ENCODE measurements at regions not wholly inside any gene's neighbourhood (a gene's known extent, or its start where the extent isn't known, plus 50 kb on each side); places are given as distances from the start of the nearest gene placed in this dataset.
A peak's percentile ranks its signal among the peaks of the same experiment; 100 is the strongest.

GRCh38 chr2:19543663-19544383 lies 185.4 kb upstream of the OSR1 start:
- DNase-seq (ENCODE audit: low read depth) = peak; percentile 62

GRCh38 chr2:19542796-19543662 lies 184.6 kb upstream of the OSR1 start:
- no peak for DNase-seq (ENCODE audit: low read depth)

GRCh38 chr2:19541884-19542283 lies 183.5 kb upstream of the OSR1 start:
- no peak for DNase-seq (ENCODE audit: low read depth)

- DNase-seq (ENCODE audit: low read depth) = peak; percentile 83
Measured at GRCh38 chr2:19540739-19541525, 182.5 kb upstream of the OSR1 start.

- peak; percentile 44 for DNase-seq (ENCODE audit: low read depth)
Measured at GRCh38 chr2:19538411-19538963, 180.1 kb upstream of the OSR1 start.

GRCh38 chr2:19536136-19536535 lies 177.7 kb upstream of the OSR1 start:
- DNase-seq (ENCODE audit: low read depth) = no peak

- DNase-seq (ENCODE audit: low read depth) = no peak
Measured at GRCh38 chr2:19532547-19533196, 174.2 kb upstream of the OSR1 start.

GRCh38 chr2:19529677-19530076 lies 171.3 kb upstream of the OSR1 start:
- no peak for DNase-seq (ENCODE audit: low read depth)

GRCh38 chr2:19527771-19528170 lies 169.3 kb upstream of the OSR1 start:
- DNase-seq (ENCODE audit: low read depth) = no peak

GRCh38 chr2:19525313-19525712 lies 166.9 kb upstream of the OSR1 start:
- DNase-seq (ENCODE audit: low read depth) = no peak

GRCh38 chr2:19519045-19519444 lies 160.6 kb upstream of the OSR1 start:
- DNase-seq (ENCODE audit: low read depth) = no peak

- no peak for DNase-seq (ENCODE audit: low read depth)
Measured at GRCh38 chr2:19507137-19507536, 148.7 kb upstream of the OSR1 start.

GRCh38 chr2:19505199-19506136 lies 147.0 kb upstream of the OSR1 start:
- DNase-seq (ENCODE audit: low read depth) = no peak

- DNase-seq (ENCODE audit: low read depth) = no peak
Measured at GRCh38 chr2:19504400-19505198, 146.2 kb upstream of the OSR1 start.

- DNase-seq (ENCODE audit: low read depth) = no peak
Measured at GRCh38 chr2:19503915-19504314, 145.5 kb upstream of the OSR1 start.

GRCh38 chr2:19503406-19503805 lies 145.0 kb upstream of the OSR1 start:
- DNase-seq (ENCODE audit: low read depth) = no peak

- DNase-seq (ENCODE audit: low read depth) = no peak
Measured at GRCh38 chr2:19500126-19500525, 141.7 kb upstream of the OSR1 start.

- no peak for DNase-seq (ENCODE audit: low read depth)
Measured at GRCh38 chr2:19496646-19497045, 138.2 kb upstream of the OSR1 start.

- no peak for DNase-seq (ENCODE audit: low read depth)
Measured at GRCh38 chr2:19494241-19494640, 135.8 kb upstream of the OSR1 start.

GRCh38 chr2:19491796-19492195 lies 133.4 kb upstream of the OSR1 start:
- no peak for DNase-seq (ENCODE audit: low read depth)

Data from fibroblast of gingiva (primary cell).